GM19238 (cell line): ENCODE measurements at regions not wholly inside any gene's neighbourhood (a gene's known extent, or its start where the extent isn't known, plus 50 kb on each side); places are given as distances from the start of the nearest gene placed in this dataset.

Experiments
- DNase-seq: peaks from one replicate; pipeline ENCODE4 v3.0.0; 2011; ENCODE audit warnings: low spot score; ENCODE audit not compliant: insufficient read length

DNA sequence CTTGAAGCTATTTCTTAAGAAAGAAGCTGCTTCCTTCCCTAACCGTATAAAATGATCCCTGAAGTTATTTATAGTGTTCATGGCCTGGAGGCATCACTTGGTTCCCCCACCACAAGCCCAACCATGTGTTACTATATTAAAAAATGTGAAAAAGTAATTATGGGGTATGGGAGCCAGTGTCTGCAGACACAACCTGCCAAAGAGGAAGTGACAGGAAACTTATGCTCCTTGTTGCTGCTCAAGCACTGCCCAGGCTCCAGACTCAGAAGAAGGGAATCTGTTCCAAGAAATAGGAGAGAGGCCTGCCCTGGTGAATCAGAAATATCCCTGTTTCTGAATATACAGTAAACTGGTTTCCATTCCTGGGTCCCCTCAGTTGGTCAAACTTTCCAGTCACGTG, 217.2 kb upstream of the BMP4 start:
- no peak for DNase-seq

DNA sequence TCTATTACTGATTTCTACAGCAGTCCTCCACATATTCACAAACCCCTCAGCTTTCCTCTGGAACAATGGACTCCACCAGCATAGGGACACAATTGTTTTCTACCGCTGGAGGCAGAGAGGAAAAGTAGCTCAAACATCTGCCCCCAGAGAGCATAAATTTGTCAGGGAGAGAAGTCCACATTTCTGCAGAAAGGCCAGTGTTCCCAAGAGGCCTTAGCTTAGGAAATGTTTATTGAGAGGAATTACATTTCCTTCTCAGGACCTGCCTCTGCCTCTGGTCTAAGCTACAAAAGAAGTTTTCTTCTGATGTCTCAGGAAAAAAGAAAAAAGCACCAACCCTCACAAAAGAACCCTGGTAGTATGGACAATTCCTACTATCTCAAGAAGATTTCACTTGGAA, 217.8 kb upstream of the BMP4 start:
- no peak for DNase-seq

DNA sequence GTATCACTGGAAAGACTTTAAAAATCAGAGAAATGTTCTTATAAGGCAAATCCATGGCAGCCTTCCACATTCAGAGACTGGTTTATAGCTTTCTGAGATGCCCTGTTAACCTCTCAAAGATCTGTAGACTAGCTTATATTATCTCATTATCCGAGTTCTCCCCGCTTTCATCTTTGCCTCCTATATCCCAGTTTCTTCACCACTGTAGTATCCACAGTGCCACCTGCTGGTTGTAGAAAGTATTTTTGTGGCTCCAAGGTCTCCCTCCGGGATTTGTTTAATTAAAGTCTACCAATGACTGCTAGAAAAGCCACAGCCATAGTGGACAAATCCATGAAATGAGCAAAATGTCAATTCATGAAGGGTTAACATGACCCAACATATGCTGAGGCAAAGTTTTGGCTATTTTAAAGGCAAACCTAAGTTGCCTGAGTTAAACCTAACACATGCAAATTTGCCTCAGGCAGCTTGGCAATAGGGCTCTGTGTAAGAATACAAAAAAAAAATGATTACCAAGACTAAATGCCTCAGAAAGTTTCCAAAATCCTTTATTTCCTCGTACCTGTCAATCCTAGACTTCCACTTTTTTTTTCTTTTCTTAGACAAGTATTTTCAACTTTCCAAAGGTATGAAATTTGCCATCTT, 218.8 kb upstream of the BMP4 start:
- DNase-seq = peak; percentile 14

DNA sequence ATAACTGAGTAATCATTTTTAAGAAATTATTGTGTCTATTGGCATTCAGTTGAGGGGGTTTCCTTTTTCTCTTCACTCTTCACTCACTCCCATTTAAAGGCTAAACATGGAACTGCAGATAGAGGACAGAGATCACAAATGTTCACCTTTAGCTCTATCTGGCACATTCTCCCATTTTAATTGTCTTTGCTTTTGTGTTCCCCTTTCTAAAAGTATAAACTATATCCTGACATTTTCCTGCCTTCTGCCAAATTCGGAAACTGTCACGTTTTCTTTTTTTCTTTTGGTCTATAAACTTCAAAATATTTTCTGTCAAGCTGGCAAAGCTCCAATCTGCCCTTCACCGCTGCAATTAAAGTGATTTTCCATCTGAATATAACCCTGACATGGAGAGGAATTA, 219.8 kb upstream of the CDKN3 start:
- DNase-seq = no peak

DNA sequence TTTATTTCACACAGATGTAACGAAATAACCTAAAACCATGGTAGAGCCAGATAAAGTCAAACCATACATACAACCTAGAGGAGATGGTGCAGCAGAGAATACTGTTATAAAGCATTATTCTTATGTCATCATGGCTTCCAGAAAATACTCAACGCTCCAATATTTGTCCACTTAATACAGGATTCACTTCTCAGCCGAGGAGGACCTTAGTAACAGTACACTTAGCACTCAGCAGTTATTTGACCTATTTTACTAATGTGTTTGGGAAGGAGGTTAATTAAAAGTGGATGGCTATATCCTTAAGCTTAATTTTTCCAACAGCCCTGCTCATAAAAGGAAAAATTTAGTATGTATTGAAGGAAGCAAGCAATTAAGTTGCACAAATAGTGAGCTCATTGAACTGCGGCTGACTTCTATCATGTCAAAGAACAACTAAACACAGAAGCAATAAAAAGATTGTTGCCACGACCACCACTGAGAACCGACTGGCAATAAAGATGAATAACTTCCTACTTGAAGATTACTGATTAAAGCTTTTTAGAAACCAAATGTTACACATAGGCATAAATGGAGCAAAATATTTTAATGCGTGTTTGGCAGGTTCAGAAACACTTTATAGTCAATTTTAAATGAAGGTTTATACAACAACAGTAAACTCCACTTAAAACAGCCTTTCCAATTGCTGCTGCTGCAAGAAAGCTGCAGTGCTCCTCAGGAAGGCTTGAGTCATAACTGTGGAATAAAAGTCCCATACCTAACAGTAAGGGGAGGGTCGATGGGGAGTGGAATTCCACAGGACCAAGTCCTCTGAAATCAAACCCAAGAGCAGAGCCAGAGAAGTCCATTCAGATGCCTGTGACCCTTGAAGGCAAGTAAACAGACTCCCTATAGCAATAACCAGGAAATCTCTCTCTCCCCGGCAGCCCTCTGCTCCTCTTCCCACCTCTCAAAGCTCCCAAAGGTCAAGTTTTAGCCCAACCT, 218.9 kb upstream of the CDKN3 start:
- no peak for DNase-seq

DNA sequence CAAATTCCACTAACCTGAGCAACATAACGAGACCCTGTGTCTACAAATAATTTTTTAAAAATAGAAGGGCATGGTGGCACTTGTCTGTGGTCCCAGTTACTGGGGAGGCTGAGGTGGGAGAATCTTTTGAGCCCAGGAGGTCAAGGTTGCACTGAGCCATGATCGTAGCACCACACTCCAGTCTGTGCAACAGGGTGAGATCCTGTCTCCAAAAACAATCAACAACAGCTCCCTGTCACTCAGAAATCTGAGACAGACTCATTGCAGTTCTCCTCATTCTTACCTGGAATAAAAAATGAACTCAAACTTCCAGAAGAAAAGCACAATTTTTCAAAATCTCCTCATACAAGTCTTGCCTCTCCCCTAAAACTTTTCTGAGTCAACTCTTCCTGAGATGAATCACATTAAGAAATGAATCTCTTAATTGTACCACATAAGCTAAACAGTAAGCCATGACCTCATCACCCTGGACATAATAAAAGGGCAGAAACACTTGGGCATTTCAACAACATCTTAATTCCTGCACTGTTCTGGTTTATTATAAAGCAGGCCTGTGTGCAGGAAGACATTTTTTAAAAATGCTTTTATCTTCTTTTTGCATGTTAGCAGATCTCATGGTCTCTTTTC, 214.3 kb upstream of the CDKN3 start:
- DNase-seq = no peak

DNA sequence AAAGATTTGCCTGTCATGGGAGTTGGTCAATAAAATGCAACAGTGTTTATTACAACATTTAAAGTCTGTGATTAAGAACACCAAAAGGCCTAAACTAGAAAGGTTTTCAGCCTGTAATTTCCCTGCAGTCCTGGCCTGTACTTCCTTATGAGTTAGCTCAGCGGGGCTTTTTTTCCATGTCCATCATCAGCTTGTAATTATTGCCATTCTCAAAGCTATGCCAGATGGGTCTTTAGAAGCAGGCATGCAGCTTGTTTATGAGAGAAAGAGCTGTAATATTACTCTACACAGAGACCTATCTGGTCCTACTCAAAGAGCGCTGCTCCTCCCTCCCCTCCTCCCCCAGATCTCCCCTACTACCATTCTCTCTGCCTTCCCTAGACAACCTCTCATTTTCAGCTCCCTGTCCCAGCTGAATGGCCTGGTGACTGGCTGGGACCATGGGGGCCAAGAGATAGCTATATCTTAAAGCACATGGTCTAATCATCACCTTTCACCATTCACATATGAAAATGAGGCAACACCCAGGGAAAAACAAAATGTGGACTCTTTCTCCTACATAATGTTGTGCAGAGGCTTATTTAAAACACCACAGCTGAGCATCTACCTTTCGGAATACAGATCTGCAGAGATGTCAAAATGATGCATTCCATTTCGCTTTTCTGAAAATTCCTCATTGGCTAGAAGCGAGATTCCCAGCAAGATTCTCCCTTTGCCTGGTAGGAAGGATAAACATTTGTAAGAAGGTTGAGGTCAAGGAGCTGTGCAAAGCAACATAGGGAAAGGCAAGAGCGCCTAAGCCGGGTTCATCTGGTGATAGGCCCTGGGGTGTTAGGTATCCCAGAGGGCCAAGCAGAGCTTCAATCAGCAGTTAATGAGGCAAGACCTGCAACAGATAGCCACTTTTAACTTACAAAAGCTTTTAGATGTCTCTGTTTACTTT, 209.7 kb upstream of the CDKN3 start:
- no peak for DNase-seq

DNA sequence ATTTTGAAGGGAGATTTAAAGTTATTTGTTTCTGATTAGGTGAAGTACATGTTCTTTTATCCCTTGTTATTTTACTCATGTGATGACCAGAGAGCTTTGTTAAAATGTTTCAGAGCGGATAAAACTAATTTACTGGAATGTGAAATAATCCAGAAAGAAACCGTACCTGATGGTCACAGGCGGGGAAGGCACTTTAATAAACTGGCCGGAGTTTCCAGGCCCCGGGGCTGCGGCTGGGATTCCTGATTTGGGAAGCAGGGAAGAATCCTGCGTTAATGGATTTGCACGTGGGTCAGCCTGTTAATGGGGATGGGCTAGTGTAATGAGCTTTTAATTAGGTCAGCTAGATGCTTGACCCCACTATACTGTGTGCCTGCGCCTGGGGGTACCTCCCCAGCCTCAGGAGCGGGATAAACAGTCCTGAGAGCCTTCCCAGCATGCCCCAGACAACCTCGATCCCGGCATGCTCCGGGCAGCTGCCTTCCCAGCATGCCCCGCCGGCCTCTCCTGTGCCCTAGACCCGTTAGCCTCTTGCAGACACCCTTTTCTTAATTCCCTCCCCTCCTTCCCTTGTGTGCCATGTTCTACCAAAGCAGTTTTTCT, 208.6 kb upstream of the CDKN3 start:
- DNase-seq = no peak

DNA sequence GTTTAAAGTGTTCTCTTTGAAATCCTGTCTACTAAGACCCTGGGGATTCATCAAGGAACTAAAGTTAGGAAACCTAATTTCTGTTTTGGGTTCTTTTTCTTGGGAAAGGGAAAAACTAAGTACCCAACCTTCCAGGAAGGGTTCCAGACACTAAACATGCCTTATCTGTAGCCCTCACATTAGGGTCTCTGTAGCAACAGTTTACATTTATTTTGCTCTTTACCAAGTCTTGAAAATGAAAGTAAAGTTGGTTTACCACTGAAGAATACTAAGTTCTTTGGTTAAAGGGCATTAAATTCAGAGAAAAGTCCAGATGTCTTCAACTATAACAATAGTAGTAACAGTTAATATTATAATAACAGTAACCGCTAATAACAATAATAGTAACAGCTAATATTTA, 207.5 kb upstream of the CDKN3 start:
- no peak for DNase-seq

DNA sequence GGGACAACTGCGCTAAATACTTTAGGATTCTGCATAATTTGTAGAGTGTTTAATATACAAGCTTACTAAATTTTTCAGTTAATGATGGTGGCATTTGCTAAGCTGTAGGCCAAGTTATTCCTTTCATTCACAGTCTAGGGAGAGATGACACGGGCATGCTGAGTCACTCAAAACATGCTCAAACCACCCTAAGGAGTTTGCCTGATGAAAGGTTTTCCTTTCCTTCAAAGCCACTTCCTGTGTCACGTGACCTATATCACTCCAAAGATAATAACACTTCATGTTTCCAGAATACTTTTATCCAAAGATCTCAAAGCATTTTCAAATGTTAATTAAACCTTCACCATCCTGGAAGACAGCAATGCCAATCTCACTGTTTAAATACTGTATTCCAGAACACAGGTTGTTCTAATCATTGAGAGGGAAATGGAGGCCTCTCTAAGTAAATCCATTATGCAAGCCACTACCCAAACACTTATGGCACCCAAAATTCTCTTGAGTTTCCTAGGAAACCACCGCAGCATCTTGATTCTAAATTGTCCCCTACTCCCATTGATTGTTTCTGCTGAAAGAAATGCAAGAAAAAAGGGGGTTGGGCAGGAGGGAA, 207.0 kb upstream of the CDKN3 start:
- no peak for DNase-seq

DNA sequence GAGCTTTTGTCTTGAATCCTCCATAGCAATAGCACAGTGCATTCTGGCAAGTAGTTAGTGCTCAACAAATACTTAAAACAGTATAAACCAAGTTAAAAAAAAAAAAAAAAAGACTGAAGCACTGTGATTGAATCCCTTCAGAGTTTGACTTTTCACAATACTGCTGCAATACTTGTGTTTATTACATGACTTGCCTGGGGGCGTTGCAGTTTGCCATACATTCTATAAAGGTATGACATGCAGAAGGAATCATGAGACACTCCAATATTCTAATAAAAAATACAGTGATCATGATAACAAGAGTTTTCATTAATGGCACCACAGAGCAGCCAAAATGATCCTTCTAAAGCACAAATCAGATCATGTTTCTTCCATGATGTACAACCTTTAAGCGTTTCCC, 205.0 kb upstream of the CDKN3 start:
- no peak for DNase-seq

DNA sequence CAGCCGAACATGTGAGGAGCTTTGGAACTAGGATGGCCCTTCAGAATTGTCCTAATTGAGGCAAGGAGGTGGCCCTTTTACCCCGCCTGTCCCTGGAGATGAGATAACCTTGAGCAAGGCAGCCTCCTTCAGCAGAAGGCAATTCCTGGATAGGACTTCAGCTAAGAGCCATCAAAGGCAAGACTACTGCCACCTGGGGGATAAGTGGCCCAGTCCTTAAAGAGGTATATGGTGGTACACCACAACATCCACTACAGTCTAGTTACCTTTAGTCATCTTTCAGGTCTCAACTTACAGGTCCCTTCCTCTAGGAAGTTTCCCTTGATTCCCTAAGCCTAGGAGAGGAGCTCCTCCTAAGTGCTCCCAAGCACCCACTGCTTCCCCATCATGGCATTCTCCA, 204.2 kb upstream of the CDKN3 start:
- no peak for DNase-seq

DNA sequence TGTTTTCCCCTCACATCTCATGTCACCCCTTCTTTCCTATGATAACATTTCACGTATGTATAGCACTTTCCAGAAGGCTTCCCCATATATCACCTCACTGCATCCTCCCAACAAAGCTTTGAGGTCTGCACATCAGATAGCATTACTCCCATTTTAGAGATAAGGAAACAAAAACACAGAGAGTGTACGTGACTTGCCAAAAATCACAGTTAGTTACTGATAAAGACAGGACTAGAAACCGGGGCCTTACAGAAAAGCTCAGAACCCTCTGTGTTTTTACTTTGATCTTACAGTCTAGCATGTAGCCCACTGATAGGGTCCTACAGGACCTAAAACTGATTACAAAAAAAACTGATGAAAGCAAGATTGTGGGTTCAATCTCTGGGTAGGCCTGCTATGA, 202.9 kb upstream of the CDKN3 start:
- DNase-seq = no peak

DNA sequence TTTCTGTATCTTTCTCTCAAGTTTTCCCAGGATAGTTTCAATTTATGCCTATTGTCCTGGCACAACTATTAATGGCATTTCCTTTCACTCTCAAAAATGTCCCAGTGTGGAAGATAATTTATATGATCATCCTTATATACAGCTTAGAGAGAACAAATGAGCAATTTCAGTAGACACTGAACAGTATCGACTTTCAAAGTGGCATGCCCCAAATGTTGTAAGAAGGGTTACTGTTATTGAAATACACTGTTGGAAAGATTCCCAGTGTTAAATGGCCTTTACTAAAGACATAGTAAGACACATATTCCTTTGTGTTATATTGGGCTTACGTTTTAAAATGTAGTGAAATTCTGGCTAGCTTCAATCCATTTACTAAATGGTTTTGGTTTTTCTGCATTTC, 202.3 kb upstream of the CDKN3 start:
- no peak for DNase-seq

DNA sequence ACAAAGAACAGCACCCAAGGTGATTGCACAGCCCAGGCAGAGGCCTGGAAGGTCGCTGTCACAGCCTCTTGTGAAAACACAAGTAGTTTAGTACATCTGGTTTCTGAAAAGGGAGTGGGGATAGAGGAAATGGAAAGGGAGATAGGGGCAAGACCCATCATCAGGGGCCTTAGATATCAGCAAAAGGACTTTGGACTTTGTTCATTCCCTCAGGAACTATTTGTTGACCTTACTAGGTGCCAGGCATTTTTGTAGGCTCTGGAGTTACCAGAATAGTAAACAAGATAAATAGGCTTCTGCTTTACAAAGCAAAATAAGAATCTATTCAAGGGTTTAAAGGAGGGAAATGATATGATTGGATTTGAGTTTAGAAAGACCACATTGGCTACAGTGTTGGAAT, 199.4 kb upstream of the CDKN3 start:
- DNase-seq = no peak

DNA sequence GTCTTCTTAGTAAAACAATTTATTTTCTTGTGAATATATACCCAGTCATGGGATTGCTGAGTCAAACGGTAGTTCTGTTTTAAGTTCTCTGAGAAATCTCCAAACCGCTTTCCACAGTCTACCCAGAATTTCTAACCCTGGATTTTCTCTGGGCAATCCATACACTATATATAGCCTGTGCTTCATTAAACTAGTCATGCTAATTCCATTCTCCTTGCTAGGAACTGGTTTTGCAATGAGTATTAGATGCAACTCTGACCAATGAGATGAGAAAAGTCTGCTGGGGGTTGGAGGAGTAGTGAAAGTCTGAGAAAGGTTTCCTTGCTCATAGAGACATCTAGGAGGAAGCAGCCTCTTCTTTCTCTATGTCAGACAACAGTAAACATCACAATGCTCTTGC, 196.1 kb upstream of the CDKN3 start:
- no peak for DNase-seq

DNA sequence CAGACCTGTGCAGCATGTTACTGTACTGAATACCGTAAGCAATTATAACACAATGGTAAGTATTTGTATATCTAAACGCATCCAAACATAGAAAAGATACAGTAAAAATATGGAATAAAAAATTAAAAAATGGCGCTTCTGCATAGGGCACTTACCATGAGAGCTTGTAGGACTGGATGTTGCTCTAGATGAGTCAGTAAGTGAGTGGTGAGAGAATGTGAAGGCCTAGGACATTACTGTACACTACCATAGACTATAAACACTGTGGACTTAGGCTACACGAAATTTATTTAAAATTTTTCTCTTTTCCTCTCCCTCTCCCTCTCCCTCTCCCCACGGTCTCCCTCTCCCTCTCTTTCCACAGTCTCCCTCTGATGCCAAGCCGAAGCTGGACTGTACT, 194.5 kb upstream of the CDKN3 start:
- DNase-seq = no peak

DNA sequence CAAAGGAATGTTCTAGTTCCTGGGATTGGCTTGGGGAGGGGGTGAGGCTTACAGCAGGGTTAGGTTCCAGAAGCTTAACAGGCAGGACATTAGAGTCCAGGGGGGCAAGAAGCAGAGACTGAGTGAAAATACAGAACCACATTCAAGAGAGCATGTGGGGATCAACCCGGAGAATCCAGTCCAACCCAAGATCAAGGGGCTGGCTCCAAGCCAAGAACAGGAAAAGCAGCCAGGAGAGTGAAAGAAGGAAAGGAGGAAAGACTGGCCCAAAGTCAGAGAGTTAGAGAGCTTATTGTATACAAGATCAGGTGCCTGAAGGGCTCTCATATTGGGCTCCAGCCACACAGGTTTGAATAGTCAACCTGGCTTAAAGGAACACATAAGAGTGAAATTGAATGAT, 190.3 kb upstream of the CDKN3 start:
- no peak for DNase-seq

DNA sequence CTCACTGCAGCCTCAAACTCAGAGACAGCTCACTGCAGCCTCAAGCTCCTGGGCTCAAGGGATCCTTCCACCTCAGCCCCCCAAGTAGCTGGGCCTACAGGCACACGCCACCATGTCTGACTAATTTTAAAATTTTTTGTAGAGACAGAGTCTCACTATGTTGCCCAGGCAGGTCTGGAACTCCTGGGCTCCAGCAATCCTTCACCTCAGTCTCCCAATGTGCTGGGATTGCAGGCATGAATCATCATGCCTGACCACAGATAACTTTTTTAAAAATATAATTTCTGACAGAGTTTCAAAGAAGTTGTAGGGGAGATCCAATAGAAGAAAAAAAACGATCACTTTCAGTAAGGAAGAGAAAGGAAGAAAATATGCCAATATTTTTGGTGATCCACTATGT, 189.7 kb upstream of the CDKN3 start:
- no peak for DNase-seq
